Astrocyte (in vitro differentiated cells and primary cell): ENCODE measurements at regions not wholly inside any gene's neighbourhood (a gene's known extent, or its start where the extent isn't known, plus 50 kb on each side); places are given as distances from the start of the nearest gene placed in this dataset.

Source experiments
- DNase-seq: peaks from one replicate; pipeline ENCODE4 v3.0.0-alpha.2; 2010; ENCODE audit warnings: low read depth
- FAIRE-seq: peaks from 2 replicates; lab custom pipeline; 2011; peaks lifted over from hg19 to GRCh38; lab: Jason Lieb, UNC
- H2AFZ ChIP-seq: 2 replicates; pipeline ENCODE4 v1.6.0; 2012; ENCODE audit warnings: low read depth, low read length, inconsistent platforms
- H3K27ac ChIP-seq: 2 replicates; pipeline ENCODE4 v1.5.1; 2011; ENCODE audit warnings: low read depth, low read length, inconsistent platforms
- H3K27me3 ChIP-seq: 2 replicates; pipeline ENCODE4 v1.6.0; 2011; ENCODE audit warnings: low read length, inconsistent platforms; ENCODE audit not compliant: insufficient read depth
- H3K36me3 ChIP-seq: 2 replicates; pipeline ENCODE4 v1.5.1; 2011; ENCODE audit warnings: low read length, inconsistent platforms; ENCODE audit not compliant: insufficient read depth
- H3K4me1 ChIP-seq: 2 replicates; pipeline ENCODE4 v1.5.1; 2011; ENCODE audit warnings: low read length, inconsistent platforms; ENCODE audit not compliant: insufficient read depth
- H3K4me2 ChIP-seq: 2 replicates; pipeline ENCODE4 v1.6.0; 2012; ENCODE audit warnings: low read length, inconsistent platforms
- H3K4me3 ChIP-seq: 2 replicates; pipeline ENCODE4 v1.5.1; 2011; ENCODE audit warnings: low read depth, mild to moderate bottlenecking, low read length, inconsistent platforms; ENCODE audit not compliant: insufficient read depth
- H3K79me2 ChIP-seq: 2 replicates; pipeline ENCODE4 v1.6.0; 2012; ENCODE audit warnings: mild to moderate bottlenecking, low read length, inconsistent platforms; ENCODE audit not compliant: insufficient read depth
- H3K9ac ChIP-seq: 2 replicates; pipeline ENCODE4 v1.6.0; 2012; ENCODE audit warnings: mild to moderate bottlenecking, low read length, inconsistent platforms
- H3K9me3 ChIP-seq: 2 replicates; pipeline ENCODE4 v1.5.1; 2012; ENCODE audit warnings: low read depth, mild to moderate bottlenecking, low read length, inconsistent platforms; ENCODE audit not compliant: insufficient read depth
- H4K20me1 ChIP-seq: 2 replicates; pipeline ENCODE4 v1.6.0; 2012; ENCODE audit warnings: low read length, inconsistent platforms; ENCODE audit not compliant: insufficient read depth
- H3K27ac Mint-ChIP-seq: one replicate; pipeline ENCODE4 v1.8.0; 2021; ENCODE audit warnings: mild to moderate bottlenecking, mixed read lengths; ENCODE audit not compliant: unreplicated experiment
- H3K27me3 Mint-ChIP-seq: one replicate; pipeline ENCODE4 v1.8.0; 2021; ENCODE audit warnings: low read depth, mixed read lengths; ENCODE audit not compliant: unreplicated experiment
- H3K36me3 Mint-ChIP-seq: one replicate; pipeline ENCODE4 v1.8.0; 2021; ENCODE audit warnings: low read depth, mixed read lengths; ENCODE audit not compliant: unreplicated experiment
- H3K4me1 Mint-ChIP-seq: one replicate; pipeline ENCODE4 v1.8.0; 2021; ENCODE audit warnings: low read depth, mixed read lengths; ENCODE audit not compliant: unreplicated experiment
- H3K4me3 Mint-ChIP-seq: one replicate; pipeline ENCODE4 v1.8.0; 2021; ENCODE audit warnings: mild to moderate bottlenecking, moderate library complexity, mixed read lengths; ENCODE audit not compliant: unreplicated experiment
- H3K9me3 Mint-ChIP-seq: one replicate; pipeline ENCODE4 v1.8.0; 2021; ENCODE audit warnings: mild to moderate bottlenecking, mixed read lengths; ENCODE audit not compliant: unreplicated experiment
- CTCF ChIP-seq: IDR thresholded peaks from 2 replicates; pipeline ENCODE4 v1.5.1; 2011; ENCODE audit warnings: low read depth, mild to moderate bottlenecking, inconsistent platforms, low read length, moderate library complexity; ENCODE audit not compliant: insufficient read depth
- EZH2 ChIP-seq: IDR thresholded peaks from 2 replicates; pipeline ENCODE4 v1.6.1; 2012; ENCODE audit warnings: mild to moderate bottlenecking, low read length, inconsistent platforms; ENCODE audit not compliant: insufficient read depth

GRCh38 chr1:201708691-201709090 is 120.3 kb upstream of the IPO9 start:
- Histone ChIP-seq H3K4me3 (no peak overlapping the region), H3K9me3 (no peaks in the 10 kb centered on the region), H3K4me1 (peaks cover 77% of the 10 kb centered on the region), H2AFZ (no peak overlapping the region), H3K9ac (no peak overlapping the region), H3K4me2 (no peak overlapping the region), H3K27me3 (no peaks in the 10 kb centered on the region), H4K20me1 (peaks cover 44% of the 10 kb centered on the region), H3K36me3 (peaks cover 5% of the 10 kb centered on the region), H3K27ac (peak overlapping the region; percentile 98), H3K79me2 (peaks cover 91% of the 10 kb centered on the region)
- DNase-seq, result no peak
- Mint-ChIP-seq H3K36me3 (peaks cover 4% of the 10 kb centered on the region), H3K27me3 (no peaks in the 10 kb centered on the region), H3K9me3 (no peaks in the 10 kb centered on the region), H3K4me1 (peaks cover 66% of the 10 kb centered on the region), H3K27ac (peak overlapping the region; percentile 77), H3K4me3 (no peak overlapping the region)
- FAIRE-seq, result no peak
- TF ChIP-seq EZH2 (no peak), CTCF (no peak)

- Histone ChIP-seq H3K27me3 (no peaks in the 10 kb centered on the region), H2AFZ (no peak overlapping the region), H3K4me1 (peaks cover 77% of the 10 kb centered on the region), H3K9me3 (no peaks in the 10 kb centered on the region), H3K4me2 (peak overlapping the region; percentile 43), H3K9ac (peak overlapping the region; percentile 60), H4K20me1 (peaks cover 37% of the 10 kb centered on the region), H3K36me3 (peaks cover 5% of the 10 kb centered on the region), H3K27ac (peak overlapping the region; percentile 98), H3K79me2 (peaks cover 80% of the 10 kb centered on the region), H3K4me3 (no peak overlapping the region)
- H3K4me1 Mint-ChIP-seq, result peaks cover 67% of the 10 kb centered on the region
- H3K4me3 Mint-ChIP-seq, result no peak overlapping the region
- no peaks in the 10 kb centered on the region for H3K27me3 Mint-ChIP-seq
- TF ChIP-seq CTCF (peak; percentile 63), EZH2 (no peak)
- H3K27ac Mint-ChIP-seq, result peak overlapping the region; percentile 72
- FAIRE-seq (no peak), DNase-seq (peak; percentile 69)
- peaks cover 5% of the 10 kb centered on the region for H3K36me3 Mint-ChIP-seq
- H3K9me3 Mint-ChIP-seq, result no peaks in the 10 kb centered on the region
Measured at GRCh38 chr1:201709564-201710295, 119.2 kb upstream of the IPO9 start.
